ENCODE measurements at regions not wholly inside any gene's neighbourhood (a gene's known extent, or its start where the extent isn't known, plus 50 kb on each side); places are given as distances from the start of the nearest gene placed in this dataset.
A peak's percentile ranks its signal among the peaks of the same experiment; 100 is the strongest.
"Not testable (repeated sequence)": the region's sequence is repeated elsewhere in the genome, so short reads cannot be mapped to it uniquely, and the experiment has no call there.

DNA sequence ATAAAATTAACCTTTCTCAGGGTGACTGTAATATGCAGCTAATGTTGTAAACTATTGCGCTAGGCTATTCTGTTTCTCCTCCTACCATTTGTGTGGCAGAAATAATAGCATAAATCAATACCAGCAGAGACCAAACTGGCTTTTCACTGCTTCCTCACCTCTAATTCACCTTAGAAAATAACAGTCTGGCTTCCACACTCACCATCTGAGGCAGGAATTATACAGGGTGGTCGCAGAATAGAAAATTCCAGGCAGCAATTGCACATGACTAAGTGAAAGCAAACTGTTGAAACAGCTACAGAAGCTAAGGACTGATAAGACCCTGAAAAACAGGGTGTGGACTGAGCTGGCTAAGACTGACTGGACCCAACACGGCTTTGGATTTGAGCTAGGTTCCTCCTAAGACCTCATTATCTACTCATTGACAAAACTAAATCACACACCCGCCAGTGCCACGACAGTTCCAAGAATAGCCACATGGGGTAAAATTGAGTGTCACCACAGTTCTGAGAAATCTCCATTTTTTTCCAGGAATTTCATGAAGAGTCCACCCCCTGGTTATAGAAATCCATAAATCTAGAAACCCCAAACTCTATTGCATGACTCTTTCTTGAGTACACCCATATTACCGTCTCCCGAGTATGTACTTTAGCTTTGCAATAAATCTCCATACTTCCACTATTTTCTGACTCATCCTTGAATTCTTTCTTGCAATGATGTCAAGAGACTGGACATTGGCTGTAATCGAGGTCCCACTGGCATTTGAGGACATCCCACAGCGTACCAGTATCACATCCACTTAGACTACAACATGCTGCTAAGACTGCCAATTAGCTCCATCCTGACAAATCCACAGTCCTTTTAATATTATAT, 60.9 kb upstream of the KCNQ5 start:
- H3K27ac ChIP-seq (ENCODE audit: low read depth, low read length) = peak overlapping the region; percentile 14
- no peak overlapping the region for H3K9ac ChIP-seq (ENCODE audit: low read depth, low read length)

DNA sequence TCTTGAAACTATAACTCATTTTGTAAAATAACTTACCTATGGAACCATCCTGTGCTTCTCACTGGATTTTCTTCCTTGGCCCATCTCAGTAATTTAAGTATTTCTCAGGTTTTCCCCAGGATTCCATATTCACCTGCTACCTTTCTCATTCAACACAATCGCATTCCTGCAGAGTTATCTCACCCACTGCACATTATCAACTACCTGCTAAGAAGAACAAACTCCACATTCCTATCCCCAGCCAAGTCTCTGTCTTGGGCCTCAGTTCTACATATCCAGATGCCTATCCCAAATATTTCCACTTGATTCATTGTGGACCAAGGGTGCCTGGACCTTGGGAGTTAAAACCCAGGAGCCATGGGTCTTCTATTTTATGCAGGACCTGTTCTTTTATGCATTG, 60.2 kb upstream of the KCNQ5 start:
- 0 out of 2 replicates have a peak overlapping the region, but pooled peaks have one; percentile 1 for H3K9ac ChIP-seq (ENCODE audit: low read depth, low read length)
- H3K4me3 ChIP-seq (ENCODE audit: low read depth, low read length) = no peak overlapping the region
- peaks cover 27% of the 10 kb centered on the region for H3K4me1 ChIP-seq (ENCODE audit: control insufficient read depth, insufficient read depth, low read length)
- H3K36me3 ChIP-seq (ENCODE audit: control insufficient read depth, insufficient read depth, low read length) = no peaks in the 10 kb centered on the region
- no peaks in the 10 kb centered on the region for H3K27me3 ChIP-seq (ENCODE audit: control insufficient read depth, insufficient read depth, low read length)
- no peaks in the 10 kb centered on the region for H3K9me3 ChIP-seq (ENCODE audit: control insufficient read depth, insufficient read depth, low read length)
- peak overlapping the region; percentile 25 for H3K27ac ChIP-seq (ENCODE audit: low read depth, low read length)

More for the DNA sequence above, 60.9 kb upstream of the KCNQ5 start:
- Histone ChIP-seq H3K36me3 (ENCODE audit: control insufficient read depth, insufficient read depth, low read length) (no peaks in the 10 kb centered on the region), H3K27me3 (ENCODE audit: control insufficient read depth, insufficient read depth, low read length) (no peaks in the 10 kb centered on the region), H3K4me3 (ENCODE audit: low read depth, low read length) (no peak overlapping the region), H3K9me3 (ENCODE audit: control insufficient read depth, insufficient read depth, low read length) (no peaks in the 10 kb centered on the region), H3K4me1 (ENCODE audit: control insufficient read depth, insufficient read depth, low read length) (peaks cover 28% of the 10 kb centered on the region)

DNA sequence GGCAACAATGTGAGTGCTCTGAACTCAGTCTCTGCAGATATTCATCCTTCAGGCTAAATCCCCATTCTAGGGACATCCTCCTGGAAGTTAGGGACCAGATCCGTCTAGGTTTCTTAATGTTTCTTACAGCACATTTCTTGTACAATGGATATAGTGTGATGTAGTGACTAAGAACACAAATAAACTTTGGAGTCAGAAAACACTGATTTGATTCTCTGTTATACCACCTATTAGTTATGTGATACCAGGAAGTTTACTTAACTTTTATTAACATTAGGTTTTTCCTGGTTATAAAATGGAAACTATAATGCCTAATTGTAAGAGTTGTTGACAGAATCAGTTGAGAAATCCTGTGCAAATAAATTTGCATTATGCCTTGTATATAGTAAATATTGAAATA, 57.6 kb upstream of the KCNQ5 start:
- no peaks in the 10 kb centered on the region for H3K27me3 ChIP-seq (ENCODE audit: control insufficient read depth, insufficient read depth, low read length)
- H3K27ac ChIP-seq (ENCODE audit: low read depth, low read length) = no peak overlapping the region
- peaks cover 19% of the 10 kb centered on the region for H3K4me1 ChIP-seq (ENCODE audit: control insufficient read depth, insufficient read depth, low read length)
- H3K9ac ChIP-seq (ENCODE audit: low read depth, low read length) = no peak overlapping the region
- no peak overlapping the region for H3K4me3 ChIP-seq (ENCODE audit: low read depth, low read length)
- H3K36me3 ChIP-seq (ENCODE audit: control insufficient read depth, insufficient read depth, low read length) = no peaks in the 10 kb centered on the region
- no peaks in the 10 kb centered on the region for H3K9me3 ChIP-seq (ENCODE audit: control insufficient read depth, insufficient read depth, low read length)

DNA sequence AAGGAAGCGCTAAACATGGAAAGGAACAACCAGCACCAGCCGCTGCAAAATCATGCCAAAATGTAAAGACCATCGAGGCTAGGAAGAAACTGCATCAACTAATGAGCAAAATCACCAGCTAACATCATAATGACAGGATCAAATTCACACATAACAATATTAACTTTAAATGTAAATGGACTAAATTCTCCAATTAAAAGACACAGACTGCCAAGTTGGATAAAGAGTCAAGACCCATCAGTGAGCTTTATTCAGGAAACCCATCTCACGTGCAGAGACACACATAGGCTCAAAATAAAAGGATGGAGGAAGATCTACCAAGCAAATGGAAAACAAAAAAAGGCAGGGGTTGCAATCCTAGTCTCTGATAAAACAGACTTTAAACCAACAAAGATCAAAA, 49.9 kb upstream of the KCNQ5 start:
- H3K27me3 ChIP-seq (ENCODE audit: control insufficient read depth, insufficient read depth, low read length); H3K9me3 ChIP-seq (ENCODE audit: control insufficient read depth, insufficient read depth, low read length); H3K27ac ChIP-seq (ENCODE audit: low read depth, low read length); H3K4me3 ChIP-seq (ENCODE audit: low read depth, low read length); H3K9ac ChIP-seq (ENCODE audit: low read depth, low read length); H3K36me3 ChIP-seq (ENCODE audit: control insufficient read depth, insufficient read depth, low read length); H3K4me1 ChIP-seq (ENCODE audit: control insufficient read depth, insufficient read depth, low read length): not testable (repeated sequence)
